Brain microvascular endothelial cell (primary cell): ENCODE measurements at regions not wholly inside any gene's neighbourhood (a gene's known extent, or its start where the extent isn't known, plus 50 kb on each side); places are given as distances from the start of the nearest gene placed in this dataset.

Experiments used
- DNase-seq: peaks from one replicate; pipeline ENCODE4 v3.0.0-alpha.2; 2020
- H3K27ac ChIP-seq: fragments of 250-450 bp; sonication (Bioruptor Pico); 2 replicates; pipeline ENCODE4 v1.5.1; 2020; ENCODE audit warnings: mild to moderate bottlenecking, moderate library complexity
- H3K27me3 ChIP-seq: fragments of 250-450 bp; sonication (Bioruptor Pico); replicated peaks from 2 replicates; pipeline ENCODE4 v1.5.1; 2020; ENCODE audit warnings: mild to moderate bottlenecking
- H3K36me3 ChIP-seq: fragments of 250-450 bp; sonication (Bioruptor Pico); replicated peaks from 2 replicates; pipeline ENCODE4 v1.5.1; 2020; ENCODE audit warnings: mild to moderate bottlenecking
- H3K4me3 ChIP-seq: 2 replicates; pipeline ENCODE4 v1.5.1; 2011; ENCODE audit warnings: low read depth, mild to moderate bottlenecking, control low read depth, low read length, moderate library complexity
- CTCF ChIP-seq: IDR thresholded peaks from 2 replicates; pipeline ENCODE4 v1.5.1; 2011; ENCODE audit warnings: low read depth, mild to moderate bottlenecking, moderate library complexity, low read length, control low read depth, inconsistent platforms; ENCODE audit errors: missing control alignments
- in situ Hi-C: cut with HindIII; loops from 2 replicates; pipeline ENCODE4 v1.10.0; 2017; ENCODE audit warnings: low sequenced_read_pairs, low pct_ligation_motif_present

- Histone ChIP-seq H3K27ac (peak overlapping the region; percentile 76), H3K27me3 (no peaks in the 10 kb centered on the region), H3K36me3 (no peaks in the 10 kb centered on the region), H3K4me3 (no peak overlapping the region)
- peak; percentile 17 for DNase-seq
- in situ Hi-C loops = no loop called here
- TF ChIP-seq CTCF = no peak
Observed at GRCh38 chr13:76293751-76294150, 592.5 kb downstream of the KCTD12 start.

GRCh38 chr13:76293346-76293745, 592.9 kb downstream of the KCTD12 start:
- in situ Hi-C loops = no loop called here
- TF ChIP-seq CTCF = no peak
- DNase-seq = no peak
- Histone ChIP-seq H3K27ac (peak overlapping the region; percentile 76), H3K4me3 (no peak overlapping the region), H3K36me3 (no peaks in the 10 kb centered on the region), H3K27me3 (no peaks in the 10 kb centered on the region)

GRCh38 chr13:76292726-76293125, 593.5 kb downstream of the KCTD12 start:
- in situ Hi-C loops = no loop called here
- Histone ChIP-seq H3K36me3 (no peaks in the 10 kb centered on the region), H3K4me3 (no peak overlapping the region)

GRCh38 chr13:76292031-76292430, 594.2 kb downstream of the KCTD12 start:
- no peak overlapping the region for H3K4me3 ChIP-seq
- in situ Hi-C loops = no loop called here
- no peak for TF ChIP-seq CTCF
- H3K27me3 ChIP-seq = no peaks in the 10 kb centered on the region
- H3K27ac ChIP-seq = no peak overlapping the region
- no peak for DNase-seq
- H3K36me3 ChIP-seq = no peaks in the 10 kb centered on the region

More at GRCh38 chr13:76292726-76293125, 593.5 kb downstream of the KCTD12 start:
- DNase-seq = no peak
- Histone ChIP-seq H3K27ac (peak overlapping the region; percentile 76), H3K27me3 (no peaks in the 10 kb centered on the region)
- TF ChIP-seq CTCF = no peak

GRCh38 chr13:76289558-76289957, 596.6 kb downstream of the KCTD12 start:
- H3K27me3 ChIP-seq = no peaks in the 10 kb centered on the region
- in situ Hi-C loops = no loop called here
- no peaks in the 10 kb centered on the region for H3K36me3 ChIP-seq
- no peak for DNase-seq
- H3K4me3 ChIP-seq = no peak overlapping the region
- TF ChIP-seq CTCF = no peak
- H3K27ac ChIP-seq = no peak overlapping the region

- Histone ChIP-seq H3K27ac (peak overlapping the region; percentile 50), H3K36me3 (no peaks in the 10 kb centered on the region), H3K27me3 (no peaks in the 10 kb centered on the region), H3K4me3 (no peak overlapping the region)
- in situ Hi-C loops = no loop called here
- peak; percentile 62 for DNase-seq
- TF ChIP-seq CTCF = no peak
Observed at GRCh38 chr13:76286178-76286577, 600.0 kb downstream of the KCTD12 start.
